Activated CD8-positive, alpha-beta T cell treated with anti-CD3 and anti-CD28 coated beads for 36 hours (primary cell): ENCODE measurements at regions not wholly inside any gene's neighbourhood (a gene's known extent, or its start where the extent isn't known, plus 50 kb on each side); places are given as distances from the start of the nearest gene placed in this dataset.

Source experiments
- ATAC-seq: fragments of 200-7000 bp; cut with Tn5 transposase; one replicate; pipeline ENCODE4 v1.10.0; 2021; ENCODE audit warnings: mild to moderate bottlenecking, moderate library complexity
- CTCF ChIA-PET: fragments of 350-600 bp; sonication (Branson Sonifier 250); formaldehyde crosslinking; loops from one replicate; lab custom pipeline; 2021; ENCODE audit warnings: antibody characterized with exemption; lab: Charles Lee
- POLR2A ChIA-PET: fragments of 350-600 bp; sonication (Branson Sonifier 250); formaldehyde crosslinking; loops from one replicate; lab custom pipeline; 2021; ENCODE audit warnings: antibody characterized with exemption; lab: Charles Lee
- DNase-seq: peaks from one replicate; pipeline ENCODE4 v3.0.0-alpha.2; 2020
- H3K27ac Mint-ChIP-seq: one replicate; pipeline ENCODE4 v1.8.0; 2021; ENCODE audit warnings: mild to moderate bottlenecking, mixed read lengths
- H3K27me3 Mint-ChIP-seq: one replicate; pipeline ENCODE4 v1.8.0; 2021; ENCODE audit warnings: mixed read lengths
- H3K36me3 Mint-ChIP-seq: one replicate; pipeline ENCODE4 v1.8.0; 2021; ENCODE audit warnings: low read depth, mixed read lengths
- H3K4me1 Mint-ChIP-seq: one replicate; pipeline ENCODE4 v1.8.0; 2021; ENCODE audit warnings: low read depth, mixed read lengths
- H3K4me3 Mint-ChIP-seq: one replicate; pipeline ENCODE4 v1.8.0; 2021; ENCODE audit warnings: mild to moderate bottlenecking, moderate library complexity, mixed read lengths
- H3K9me3 Mint-ChIP-seq: one replicate; pipeline ENCODE4 v1.8.0; 2021; ENCODE audit warnings: mixed read lengths
- CTCF ChIP-seq: fragments of 200-600 bp; IDR thresholded peaks from one replicate; pipeline ENCODE4 v1.8.0; 2022; ENCODE audit warnings: antibody characterized with exemption, mild to moderate bottlenecking
- intact Hi-C: fragments of 100-400 bp; cut with micrococcal nuclease; formaldehyde crosslinking; loops from one replicate; pipeline ENCODE4 v1.10.0; 2022

DNA sequence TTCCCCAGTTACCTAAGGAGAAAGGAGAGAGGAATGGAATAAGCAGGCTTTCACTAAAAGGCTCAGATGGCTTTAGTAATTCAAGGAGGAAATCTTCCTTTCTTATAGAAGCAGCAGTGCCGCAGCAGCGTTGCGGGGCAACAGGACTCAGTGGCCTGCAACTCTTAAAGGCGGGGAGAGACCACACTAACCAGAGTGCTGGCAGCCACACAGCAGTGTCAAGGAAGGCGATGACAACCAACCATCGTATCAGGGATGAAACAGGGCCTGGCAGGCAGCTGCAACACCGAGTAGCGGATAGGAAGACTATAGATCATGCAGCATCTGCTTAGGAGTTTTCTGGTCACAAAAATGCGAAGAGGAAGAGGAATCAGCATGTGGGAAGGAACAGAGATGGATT, 106.0 kb downstream of the ERCC5 start:
- Mint-ChIP-seq H3K27me3 (peaks cover 5% of the 10 kb centered on the region), H3K4me3 (no peak overlapping the region), H3K36me3 (no peaks in the 10 kb centered on the region), H3K9me3 (no peaks in the 10 kb centered on the region), H3K27ac (no peak overlapping the region), H3K4me1 (no peaks in the 10 kb centered on the region)
- DNase-seq = no peak
- POLR2A ChIA-PET = no interaction called here
- no peak for TF ChIP-seq CTCF
- intact Hi-C loops = no loop called here
- no peak for ATAC-seq
- CTCF ChIA-PET = no interaction called here

GRCh38 chr13:102947745-102948405, 102.0 kb downstream of the ERCC5 start:
- H3K27ac Mint-ChIP-seq = no peak overlapping the region
- DNase-seq (no peak), ATAC-seq (no peak)
- no peak for TF ChIP-seq CTCF
- H3K36me3 Mint-ChIP-seq = no peaks in the 10 kb centered on the region
- POLR2A ChIA-PET = no interaction called here
- H3K4me1 Mint-ChIP-seq = no peaks in the 10 kb centered on the region
- CTCF ChIA-PET = no interaction called here
- peaks cover 8% of the 10 kb centered on the region for H3K27me3 Mint-ChIP-seq
- H3K4me3 Mint-ChIP-seq = no peak overlapping the region
- intact Hi-C loops = no loop called here
- no peaks in the 10 kb centered on the region for H3K9me3 Mint-ChIP-seq

DNA sequence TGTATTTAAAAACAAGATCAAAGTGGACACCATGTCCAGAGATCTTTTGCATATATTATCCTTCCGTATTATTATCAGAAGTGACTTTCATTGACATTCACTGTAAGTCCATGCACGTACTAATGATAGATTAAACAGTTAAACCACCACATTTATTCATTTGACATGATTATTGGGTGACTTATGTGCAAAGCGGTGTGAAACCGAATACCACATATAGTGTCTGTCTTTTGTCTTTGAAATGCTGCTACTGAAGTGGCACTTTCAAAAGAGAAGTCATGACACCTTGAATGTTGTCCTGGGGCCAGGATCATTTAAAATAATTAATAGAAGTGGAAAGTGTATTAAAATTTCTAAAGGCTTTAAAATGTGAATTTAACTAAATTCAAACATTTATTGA, 100.1 kb downstream of the ERCC5 start:
- no peaks in the 10 kb centered on the region for H3K9me3 Mint-ChIP-seq
- H3K27me3 Mint-ChIP-seq = peaks cover 8% of the 10 kb centered on the region
- H3K27ac Mint-ChIP-seq = no peak overlapping the region
- ChIA-PET POLR2A (no interaction called here), CTCF (no interaction called here)
- DNase-seq (no peak), ATAC-seq (no peak)
- intact Hi-C loops = no loop called here
- no peaks in the 10 kb centered on the region for H3K4me1 Mint-ChIP-seq
- no peak overlapping the region for H3K4me3 Mint-ChIP-seq
- no peaks in the 10 kb centered on the region for H3K36me3 Mint-ChIP-seq
- no peak for TF ChIP-seq CTCF

- no peak overlapping the region for H3K4me3 Mint-ChIP-seq
- H3K36me3 Mint-ChIP-seq = no peaks in the 10 kb centered on the region
- ATAC-seq (no peak), DNase-seq (no peak)
- H3K27ac Mint-ChIP-seq = no peak overlapping the region
- no peaks in the 10 kb centered on the region for H3K9me3 Mint-ChIP-seq
- no peak for TF ChIP-seq CTCF
- POLR2A ChIA-PET = no interaction called here
- CTCF ChIA-PET = no interaction called here
- intact Hi-C loops = no loop called here
- H3K27me3 Mint-ChIP-seq = peaks cover 9% of the 10 kb centered on the region
- H3K4me1 Mint-ChIP-seq = no peaks in the 10 kb centered on the region
These were observed 99.5 kb downstream of the ERCC5 start for GRCh38 chr13:102945324-102945815.

DNA sequence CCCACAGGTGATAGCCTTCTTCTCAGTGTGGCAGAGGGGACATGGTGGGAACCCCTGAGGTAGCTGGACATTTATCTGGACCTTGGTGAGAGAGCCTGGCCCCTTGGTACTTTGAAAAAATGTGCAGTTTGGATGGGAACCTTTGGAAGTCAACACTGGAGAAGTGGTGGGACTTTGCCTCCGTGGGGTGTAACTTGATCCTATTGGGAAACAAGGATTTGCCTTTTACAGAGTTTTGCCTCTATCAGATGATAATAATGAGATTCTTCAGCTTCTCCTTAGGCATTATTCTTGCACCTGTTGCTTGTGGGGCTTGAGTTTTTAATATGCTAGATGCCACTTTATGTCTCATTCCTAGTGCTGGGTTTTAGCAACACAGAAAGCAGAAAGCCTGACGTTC, 99.0 kb downstream of the ERCC5 start:
- Mint-ChIP-seq H3K27me3 (peaks cover 12% of the 10 kb centered on the region), H3K9me3 (no peaks in the 10 kb centered on the region), H3K27ac (no peak overlapping the region), H3K36me3 (no peaks in the 10 kb centered on the region), H3K4me3 (no peak overlapping the region), H3K4me1 (no peaks in the 10 kb centered on the region)
- CTCF ChIA-PET = no interaction called here
- ATAC-seq (no peak), DNase-seq (no peak)
- POLR2A ChIA-PET = no interaction called here
- TF ChIP-seq CTCF = no peak
- intact Hi-C loops = no loop called here
